ENCODE measurements at regions not wholly inside any gene's neighbourhood (a gene's known extent, or its start where the extent isn't known, plus 50 kb on each side); places are given as distances from the start of the nearest gene placed in this dataset.

DNA sequence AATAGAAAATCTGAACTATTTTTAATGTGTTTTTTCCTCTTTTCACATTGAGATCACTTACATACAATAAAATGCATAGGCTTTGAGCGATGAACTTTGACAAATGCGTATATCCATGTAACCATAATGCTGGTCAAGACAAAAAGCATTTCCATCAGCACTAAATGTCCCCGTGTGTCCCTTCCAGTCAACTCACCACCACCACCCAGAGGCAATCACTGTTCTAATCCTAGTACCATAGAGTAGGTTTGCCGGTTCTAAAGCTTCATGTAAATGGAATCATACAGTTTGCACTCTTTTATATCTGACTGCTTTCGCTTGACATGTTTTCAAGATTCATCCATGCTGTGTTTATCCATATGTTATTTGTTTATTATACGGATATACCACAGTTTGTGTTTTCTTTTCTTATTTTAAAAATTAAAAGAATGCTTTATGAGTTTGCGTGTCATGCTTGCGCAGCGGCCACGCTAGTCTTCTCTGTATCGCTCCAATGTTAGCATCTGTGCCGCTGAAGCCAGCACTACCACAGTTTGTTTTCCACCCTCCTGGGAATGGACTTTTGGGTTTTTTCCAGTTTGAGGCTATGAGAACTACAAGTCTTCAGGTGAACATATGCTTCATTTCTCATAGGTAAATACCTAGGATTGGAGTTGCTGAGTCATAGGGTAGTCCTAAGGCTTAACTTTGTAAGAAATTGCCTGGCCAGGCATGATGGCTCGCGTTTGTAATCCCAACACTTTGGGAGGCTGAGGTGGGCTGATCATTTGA is 197.5 kb upstream of the CHAC2 start:
- TF ChIP-seq, protein P1, sequence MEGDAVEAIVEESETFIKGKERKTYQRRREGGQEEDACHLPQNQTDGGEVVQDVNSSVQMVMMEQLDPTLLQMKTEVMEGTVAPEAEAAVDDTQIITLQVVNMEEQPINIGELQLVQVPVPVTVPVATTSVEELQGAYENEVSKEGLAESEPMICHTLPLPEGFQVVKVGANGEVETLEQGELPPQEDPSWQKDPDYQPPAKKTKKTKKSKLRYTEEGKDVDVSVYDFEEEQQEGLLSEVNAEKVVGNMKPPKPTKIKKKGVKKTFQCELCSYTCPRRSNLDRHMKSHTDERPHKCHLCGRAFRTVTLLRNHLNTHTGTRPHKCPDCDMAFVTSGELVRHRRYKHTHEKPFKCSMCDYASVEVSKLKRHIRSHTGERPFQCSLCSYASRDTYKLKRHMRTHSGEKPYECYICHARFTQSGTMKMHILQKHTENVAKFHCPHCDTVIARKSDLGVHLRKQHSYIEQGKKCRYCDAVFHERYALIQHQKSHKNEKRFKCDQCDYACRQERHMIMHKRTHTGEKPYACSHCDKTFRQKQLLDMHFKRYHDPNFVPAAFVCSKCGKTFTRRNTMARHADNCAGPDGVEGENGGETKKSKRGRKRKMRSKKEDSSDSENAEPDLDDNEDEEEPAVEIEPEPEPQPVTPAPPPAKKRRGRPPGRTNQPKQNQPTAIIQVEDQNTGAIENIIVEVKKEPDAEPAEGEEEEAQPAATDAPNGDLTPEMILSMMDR (IDR thresholded peaks at IDR 0.05), result no peak
- no peak for TF ChIP-seq POLR2A (IDR thresholded peaks at IDR 0.05)
